HG02884 (cell line): ENCODE measurements at regions not wholly inside any gene's neighbourhood (a gene's known extent, or its start where the extent isn't known, plus 50 kb on each side); places are given as distances from the start of the nearest gene placed in this dataset.
A peak's percentile ranks its signal among the peaks of the same experiment; 100 is the strongest.
"Not testable (repeated sequence)": the region's sequence is repeated elsewhere in the genome, so short reads cannot be mapped to it uniquely, and the experiment has no call there.

Source experiments
- ATAC-seq: cut with Tn5 transposase; IDR thresholded peaks from one replicate; pipeline ENCODE4 v1.9.1; 2021; ENCODE audit warnings: mild to moderate bottlenecking, moderate library complexity; ENCODE audit not compliant: unreplicated experiment

DNA sequence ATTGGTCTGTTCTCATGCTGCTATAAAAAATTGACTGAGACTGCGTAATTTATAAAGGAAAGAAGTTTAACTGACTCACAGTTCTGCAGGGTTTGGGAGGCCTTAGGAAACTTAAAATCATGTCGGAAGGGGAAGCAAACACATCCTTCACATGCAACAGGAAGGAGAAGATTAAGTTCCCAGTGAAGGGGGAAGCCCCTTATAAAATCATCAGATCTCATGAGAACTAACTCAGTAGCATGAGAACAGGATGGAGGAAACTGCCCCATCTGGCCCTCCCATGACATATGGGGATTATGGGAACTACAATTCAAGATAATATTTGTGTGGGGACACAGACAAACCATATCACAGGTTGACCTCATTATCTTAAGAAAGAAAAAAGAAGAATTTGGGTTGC lies 134.5 kb downstream of the PPP1R3A start:
- no peak for ATAC-seq

DNA sequence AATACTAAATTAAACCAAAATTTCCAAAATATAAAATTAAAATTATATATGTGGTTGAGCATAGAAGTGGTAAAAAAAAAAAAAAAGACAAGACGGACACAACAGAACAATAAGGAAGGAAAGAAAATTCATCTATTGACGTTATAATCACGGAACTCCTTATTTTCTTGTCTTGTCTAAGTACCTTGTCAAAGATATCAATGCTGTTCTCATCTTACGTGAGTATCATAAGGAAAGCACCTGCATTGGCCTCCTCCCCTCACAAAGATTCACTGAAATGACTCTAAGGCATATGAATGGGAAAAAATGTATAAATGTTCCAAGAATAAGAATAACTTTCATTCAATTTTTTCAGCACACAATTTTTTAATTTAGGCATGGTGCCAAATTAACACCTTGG lies 135.4 kb downstream of the PPP1R3A start:
- ATAC-seq, result no peak

DNA sequence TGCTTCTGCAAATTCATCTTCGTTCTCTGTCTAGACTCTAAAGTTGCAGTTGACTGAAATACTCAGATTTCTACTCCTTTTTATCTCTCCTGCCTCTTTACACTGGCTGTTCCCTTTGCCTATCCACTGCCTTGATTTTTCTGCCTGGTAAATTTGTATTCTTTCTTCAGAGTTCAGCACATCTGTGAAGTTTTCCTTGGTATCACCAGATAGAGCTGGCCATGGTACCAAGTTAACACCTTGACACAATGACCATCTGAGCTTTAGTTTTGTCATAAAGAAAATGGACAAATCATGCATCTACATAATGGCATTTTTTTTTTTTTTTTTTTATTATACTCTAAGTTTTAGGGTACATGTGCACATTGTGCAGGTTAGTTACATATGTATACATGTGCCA lies 143.0 kb downstream of the PPP1R3A start:
- ATAC-seq, result no peak

DNA sequence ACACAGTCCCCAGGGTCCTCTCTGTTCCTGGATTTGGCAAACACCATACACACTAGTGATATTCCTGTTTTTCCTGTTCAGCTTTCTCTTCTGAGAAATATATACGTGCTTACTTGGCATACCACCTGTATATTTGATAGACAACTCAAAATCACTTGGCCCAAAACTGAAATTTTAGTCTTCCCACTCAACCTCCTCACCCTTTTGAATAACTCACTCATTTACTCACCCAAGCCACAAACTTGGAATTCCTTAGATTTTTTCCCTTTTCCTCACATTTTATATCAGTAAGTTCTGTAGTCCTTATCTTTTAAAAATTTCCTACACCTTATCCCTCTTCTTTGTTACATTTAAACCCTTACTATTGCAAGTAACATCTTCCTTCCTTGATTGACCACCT lies 143.4 kb downstream of the PPP1R3A start:
- ATAC-seq, result no peak

DNA sequence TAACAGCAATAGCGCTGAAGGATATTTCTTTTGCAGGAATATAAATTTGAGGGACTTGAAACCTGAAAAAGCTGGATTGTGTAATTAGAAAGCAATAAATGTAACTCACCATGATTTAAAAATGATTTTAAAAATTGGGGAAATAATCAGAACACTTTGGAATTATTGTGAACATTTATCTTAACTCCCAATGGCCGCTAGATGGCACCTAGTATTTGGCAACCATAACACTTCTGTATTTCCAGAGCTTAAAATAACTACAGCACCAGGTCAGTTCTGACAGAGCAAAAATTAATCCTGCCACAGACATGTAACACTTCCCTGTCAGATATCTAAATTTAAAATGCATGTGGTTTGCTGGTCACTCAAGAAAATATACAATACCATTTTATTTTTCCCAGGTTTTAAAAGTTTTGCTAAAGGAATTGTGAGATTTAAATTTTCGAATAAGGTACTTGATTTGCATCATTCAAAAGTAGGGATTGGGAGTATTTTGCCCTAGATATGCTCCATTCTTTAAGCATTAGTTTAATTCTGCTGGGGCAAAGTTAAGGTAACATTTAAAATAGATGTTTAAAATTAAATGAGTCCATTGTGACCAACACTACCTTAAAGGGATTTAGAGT lies 144.5 kb downstream of the PPP1R3A start:
- peak; percentile 97 for ATAC-seq

GRCh38 chr7:113770146-113770738 lies 148.6 kb downstream of the PPP1R3A start:
- ATAC-seq, result no peak

- ATAC-seq, result no peak
Measured at GRCh38 chr7:113768387-113768786, 150.4 kb downstream of the PPP1R3A start.

DNA sequence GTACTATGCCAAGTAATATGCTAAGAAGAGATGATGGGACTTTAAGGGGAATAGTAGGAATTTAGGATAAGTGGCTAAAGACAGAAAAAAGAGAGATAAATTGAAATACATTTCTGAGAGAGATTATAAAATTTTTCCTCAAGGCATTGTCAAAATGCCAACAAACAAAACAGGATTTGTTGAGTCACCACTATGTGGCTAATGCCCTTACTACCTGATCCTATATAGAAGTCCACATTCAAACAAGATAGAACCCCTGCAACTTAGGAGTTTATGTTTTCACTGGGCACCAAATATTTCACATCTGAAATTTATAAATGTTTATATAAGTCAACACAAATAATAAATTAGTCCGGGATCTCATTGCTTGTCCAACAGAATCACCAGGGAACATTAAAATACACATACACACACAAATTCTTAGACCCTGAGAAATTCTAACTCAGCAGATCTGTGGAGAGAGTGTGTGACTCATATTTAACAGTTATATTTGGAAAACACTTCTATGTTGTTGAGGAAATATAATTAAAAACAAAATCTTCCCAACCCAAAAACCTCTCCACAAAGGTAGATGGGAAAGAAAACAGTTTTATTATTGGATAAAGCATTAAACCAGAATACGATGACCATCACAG lies 154.3 kb downstream of the PPP1R3A start:
- ATAC-seq, result no peak

DNA sequence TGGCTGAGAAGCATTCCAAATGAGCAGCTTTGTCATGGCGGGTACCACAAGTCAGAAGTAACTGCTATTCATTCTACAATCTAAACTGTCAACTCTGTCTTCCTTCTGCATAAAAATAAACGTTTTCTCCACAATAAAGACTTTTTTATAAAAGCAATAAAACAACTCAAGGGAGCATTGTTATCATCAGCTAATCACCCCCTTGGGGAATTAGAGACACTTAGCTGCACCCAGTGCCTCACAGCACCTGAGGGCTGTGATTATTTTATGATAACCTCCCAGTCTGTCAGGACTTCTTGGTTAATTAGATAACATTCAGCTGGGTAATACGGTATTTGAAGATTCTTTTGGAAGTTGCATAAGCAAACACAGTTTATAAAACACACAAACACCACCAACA lies 155.6 kb downstream of the PPP1R3A start:
- ATAC-seq, result no peak

DNA sequence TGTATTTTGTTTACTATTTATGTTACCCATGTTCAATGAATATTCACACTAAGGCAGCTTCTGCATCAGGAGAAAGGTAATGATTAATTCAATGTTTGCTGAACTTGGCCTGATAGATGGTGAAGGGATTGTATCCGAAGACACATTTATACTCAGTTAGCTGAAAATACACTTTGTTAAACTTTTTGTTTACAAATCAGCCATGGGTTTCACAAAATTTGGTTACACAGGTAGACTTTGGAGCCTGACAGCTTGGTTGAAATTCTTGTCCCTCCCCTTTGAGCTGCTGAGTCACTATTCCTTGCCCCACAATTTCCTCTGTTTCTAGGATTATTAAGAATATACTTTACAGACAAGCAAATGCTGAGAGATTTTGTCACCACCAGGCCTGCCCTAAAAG lies 162.6 kb downstream of the PPP1R3A start:
- no peak for ATAC-seq

DNA sequence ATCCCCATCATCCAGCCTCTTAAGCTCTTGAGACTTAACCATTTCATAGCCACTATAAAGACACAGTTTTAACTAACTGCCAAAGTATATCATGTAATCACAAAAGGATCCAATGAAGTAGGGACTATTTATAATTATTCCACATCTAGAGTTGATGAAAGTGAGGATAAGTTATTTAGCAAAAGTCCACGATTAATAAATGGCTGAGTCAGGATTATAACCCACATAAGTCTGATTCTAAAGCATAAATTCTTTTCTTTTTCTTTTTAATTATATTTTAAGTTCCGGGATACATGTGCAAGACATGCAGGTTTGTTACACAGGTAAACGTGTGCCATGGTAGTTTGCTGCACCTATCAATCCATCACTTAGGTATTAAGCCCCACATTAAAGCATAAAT lies 166.1 kb downstream of the PPP1R3A start:
- no peak for ATAC-seq

GRCh38 chr7:113752289-113752688 lies 166.5 kb downstream of the PPP1R3A start:
- no peak for ATAC-seq

- ATAC-seq, result no peak
Measured at GRCh38 chr7:113751547-113751946, 167.3 kb downstream of the PPP1R3A start.

DNA sequence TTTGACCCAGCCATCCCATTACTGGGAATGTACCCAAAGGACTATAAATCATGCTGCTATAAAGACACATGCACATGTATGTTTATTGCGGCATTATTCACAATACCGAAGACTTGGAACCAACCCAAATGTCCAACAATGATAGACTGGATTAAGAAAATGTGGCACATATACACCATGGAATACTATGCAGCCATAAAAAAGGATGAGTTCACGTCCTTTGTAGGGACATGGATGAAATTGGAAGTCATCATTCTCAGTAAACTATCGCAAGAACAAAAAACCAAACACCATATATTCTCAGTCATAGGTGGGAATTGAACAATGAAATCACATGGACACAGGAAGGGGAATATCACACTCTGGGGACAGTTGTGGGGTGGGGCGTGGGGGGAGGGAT lies 170.4 kb downstream of the PPP1R3A start:
- ATAC-seq, result not testable (repeated sequence)

DNA sequence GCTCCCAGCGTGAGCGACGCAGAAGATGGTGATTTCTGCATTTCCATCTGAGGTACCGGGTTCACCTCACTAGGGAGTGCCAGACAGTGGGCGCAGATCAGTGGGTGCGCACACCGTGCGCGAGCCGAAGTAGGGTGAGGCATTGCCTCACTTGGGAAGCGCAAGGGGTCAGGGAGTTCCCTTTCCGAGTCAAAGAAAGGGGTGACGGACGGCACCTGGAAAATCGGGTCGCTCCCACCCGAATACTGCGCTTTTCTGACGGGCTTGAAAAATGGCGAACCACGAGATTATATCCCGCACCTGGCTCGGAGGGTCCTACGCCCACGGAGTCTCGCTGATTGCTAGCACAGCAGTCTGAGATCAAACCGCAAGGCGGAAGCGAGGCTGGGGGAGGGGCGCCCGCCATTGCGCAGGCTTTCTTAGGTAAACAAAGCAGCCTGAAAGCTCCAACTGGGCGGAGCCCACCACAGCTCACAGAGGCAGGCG lies 175.8 kb downstream of the PPP1R3A start:
- ATAC-seq, result not testable (repeated sequence)

DNA sequence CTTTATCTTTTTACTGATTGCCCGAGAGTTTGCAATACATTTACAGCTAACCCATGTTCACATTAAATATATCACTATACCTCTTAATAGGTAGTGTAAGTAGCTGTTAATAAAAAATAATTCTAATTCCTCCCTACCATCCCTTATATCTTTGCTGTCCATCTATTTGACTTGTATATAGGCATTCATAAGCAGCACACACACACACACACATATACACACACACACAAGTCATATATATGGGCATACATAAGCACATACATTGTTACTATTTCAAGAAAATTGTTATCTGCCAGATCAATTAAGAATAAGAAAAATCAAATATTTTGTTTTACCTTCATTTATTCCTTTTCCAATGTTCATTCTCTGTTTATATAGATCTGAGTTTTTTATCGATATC lies 176.4 kb downstream of the PPP1R3A start:
- ATAC-seq, result no peak

- ATAC-seq, result no peak
Measured at GRCh38 chr7:113731571-113731970, 187.2 kb downstream of the PPP1R3A start.

GRCh38 chr7:113730309-113730955 lies 188.4 kb downstream of the PPP1R3A start:
- ATAC-seq, result no peak

DNA sequence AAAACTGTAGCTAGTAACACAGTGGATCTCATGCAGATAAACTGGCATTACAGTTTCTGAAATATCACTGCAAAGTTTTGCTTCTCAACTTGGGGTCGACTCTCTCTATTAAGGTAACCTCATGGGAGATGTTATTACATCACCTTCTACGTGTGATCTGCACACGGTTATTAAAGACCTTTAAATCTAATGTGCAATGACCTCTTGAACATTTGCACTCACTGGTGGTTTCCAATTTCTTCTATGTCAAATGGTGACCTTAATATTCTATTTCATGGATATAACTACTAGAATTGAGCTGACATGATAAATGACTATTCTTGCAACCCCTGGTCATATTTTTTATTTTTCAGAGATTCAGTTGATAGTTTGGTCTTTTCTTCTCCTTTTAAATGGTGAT lies 191.3 kb downstream of the PPP1R3A start:
- ATAC-seq, result no peak

DNA sequence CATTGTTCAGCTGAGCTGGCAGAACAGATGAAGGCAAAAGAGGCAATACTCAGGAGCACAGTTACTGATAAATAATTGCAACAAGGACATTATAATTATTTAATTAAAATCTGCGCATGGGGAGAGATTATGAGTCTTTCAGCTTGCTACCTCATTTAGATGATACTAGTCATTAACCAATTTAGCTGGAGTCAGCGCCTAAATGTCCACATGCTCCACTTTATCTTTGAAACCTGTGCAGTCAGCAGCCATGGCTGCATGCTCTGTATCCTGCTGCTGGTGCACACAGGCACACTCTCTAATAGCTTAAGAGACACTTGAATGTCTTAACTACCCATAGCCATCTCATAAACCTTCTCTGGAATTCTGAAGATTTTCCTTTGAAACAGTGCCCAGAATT lies 196.8 kb downstream of the PPP1R3A start:
- no peak for ATAC-seq

- ATAC-seq, result no peak
Measured at GRCh38 chr7:113717739-113718138, 201.1 kb downstream of the PPP1R3A start.
